HK-2 (cell line): ENCODE measurements at regions not wholly inside any gene's neighbourhood (a gene's known extent, or its start where the extent isn't known, plus 50 kb on each side); places are given as distances from the start of the nearest gene placed in this dataset.
"Not testable (repeated sequence)": the region's sequence is repeated elsewhere in the genome, so short reads cannot be mapped to it uniquely, and the experiment has no call there.

Experiments
- DNase-seq: peaks from one replicate; pipeline ENCODE4 v3.0.0-alpha.2; 2018; ENCODE audit not compliant: unreplicated experiment

GRCh38 chr4:38334791-38335190, 329.2 kb upstream of the KLF3 start:
- DNase-seq, result no peak

GRCh38 chr4:38338939-38339338, 325.1 kb upstream of the KLF3 start:
- not testable (repeated sequence) for DNase-seq

DNA sequence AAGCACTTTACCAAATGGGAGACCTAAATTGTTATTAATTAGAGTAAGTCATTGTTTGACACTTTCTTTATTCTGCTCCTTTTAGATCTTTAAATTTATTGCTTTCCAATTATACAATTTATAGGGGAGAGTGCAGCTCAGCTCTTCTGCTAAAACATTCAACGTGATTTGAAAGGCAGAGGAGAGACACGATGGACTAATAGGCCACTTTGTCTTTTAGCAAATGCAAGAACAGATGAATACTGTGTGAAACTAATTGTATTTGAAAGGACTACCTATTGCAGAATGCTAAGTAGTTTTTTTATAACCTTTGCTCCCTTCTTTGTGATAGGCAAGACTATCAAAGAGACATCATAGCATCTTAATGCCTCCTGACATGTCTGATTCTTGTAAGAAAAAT, 320.4 kb upstream of the KLF3 start:
- DNase-seq, result no peak

- no peak for DNase-seq
Measured at GRCh38 chr4:38344929-38345328, 319.1 kb upstream of the KLF3 start.

DNA sequence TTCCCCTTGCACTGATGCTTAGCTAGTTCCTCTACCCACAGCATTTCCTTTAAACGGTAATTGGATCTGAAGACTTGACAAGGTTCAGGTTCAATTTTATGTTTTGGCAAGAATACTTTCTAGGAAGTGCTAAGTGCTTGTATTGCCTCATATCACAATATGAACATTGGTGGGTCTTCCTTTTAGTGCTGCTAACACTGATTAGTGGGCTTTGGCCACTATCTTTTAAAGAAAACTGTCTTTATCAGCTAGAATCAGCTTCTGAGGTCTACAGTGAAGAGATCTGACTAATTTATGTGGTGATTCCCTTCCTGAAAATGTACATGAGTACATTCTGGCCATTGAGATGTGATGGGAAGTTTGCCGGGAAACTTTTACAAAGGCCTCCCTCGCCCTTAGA, 316.7 kb upstream of the KLF3 start:
- DNase-seq, result no peak

DNA sequence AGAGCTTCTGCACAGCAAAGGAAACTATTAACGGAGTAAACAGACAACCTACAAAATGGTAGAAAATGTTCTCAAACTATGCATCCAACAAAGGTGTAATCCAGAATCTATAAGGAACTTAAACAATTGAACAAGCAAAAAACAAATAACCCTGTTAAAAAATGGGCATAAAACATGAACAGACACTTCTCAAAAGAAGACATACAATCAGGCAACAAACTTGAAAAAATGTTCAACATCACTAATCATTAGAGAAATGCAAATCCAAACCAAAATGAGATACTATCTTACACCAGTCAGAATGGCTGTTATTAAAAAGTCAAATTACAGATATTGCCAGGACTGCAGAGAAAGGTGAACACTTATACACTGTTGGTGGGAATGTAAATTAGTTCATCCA, 309.6 kb upstream of the KLF3 start:
- no peak for DNase-seq

- no peak for DNase-seq
Measured at GRCh38 chr4:38354872-38355271, 309.1 kb upstream of the KLF3 start.

- DNase-seq, result no peak
Measured at GRCh38 chr4:38356686-38357085, 307.3 kb upstream of the KLF3 start.

- DNase-seq, result no peak
Measured at GRCh38 chr4:38357546-38357945, 306.5 kb upstream of the KLF3 start.

DNA sequence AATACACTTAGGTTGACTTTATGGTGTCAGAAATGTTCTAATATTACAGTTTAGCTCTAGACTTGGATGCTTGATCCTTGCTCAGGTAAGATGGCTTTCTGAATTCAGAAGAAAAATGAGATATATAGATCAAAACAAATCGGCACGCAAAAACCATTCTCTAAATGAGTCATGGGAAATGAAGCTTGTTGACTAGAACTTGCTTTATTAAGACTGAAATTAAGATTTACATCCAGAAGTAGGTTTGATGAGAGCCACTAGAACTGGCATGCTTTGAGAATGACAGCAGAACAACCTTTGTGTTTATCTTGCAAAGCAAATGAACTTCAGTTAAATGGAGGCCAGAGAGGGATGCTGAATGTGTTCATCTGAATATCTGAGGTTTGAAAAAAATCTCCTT, 304.9 kb upstream of the KLF3 start:
- DNase-seq, result no peak

- DNase-seq, result no peak
Measured at GRCh38 chr4:38360201-38360600, 303.8 kb upstream of the KLF3 start.

DNA sequence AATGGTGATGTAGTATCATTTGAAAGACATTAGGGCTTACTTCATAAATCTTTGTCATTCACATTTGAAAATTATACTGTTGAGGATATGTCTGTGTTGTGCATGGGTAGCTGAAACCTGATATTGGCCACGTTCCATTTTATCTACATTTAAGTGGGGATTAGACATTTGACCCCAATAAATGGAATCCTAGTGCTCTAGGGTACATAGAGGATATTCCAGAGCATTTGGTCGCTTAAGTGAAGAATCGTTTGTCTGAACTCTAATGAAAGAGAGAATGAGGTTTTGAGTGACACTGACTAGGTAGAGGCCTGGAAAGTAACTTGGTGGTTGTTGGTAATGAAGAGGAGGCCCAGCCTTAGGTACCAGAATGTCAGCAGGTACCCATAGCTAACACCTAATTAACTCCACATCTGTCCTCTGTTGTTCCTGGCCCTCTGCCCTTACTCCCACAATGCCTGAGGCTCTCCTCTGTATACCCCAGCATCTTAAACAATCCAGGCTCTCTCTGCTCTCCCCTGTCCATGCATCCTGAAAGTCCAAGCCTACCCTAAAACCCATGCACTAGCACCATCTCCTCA, 299.5 kb upstream of the KLF3 start:
- DNase-seq, result no peak

DNA sequence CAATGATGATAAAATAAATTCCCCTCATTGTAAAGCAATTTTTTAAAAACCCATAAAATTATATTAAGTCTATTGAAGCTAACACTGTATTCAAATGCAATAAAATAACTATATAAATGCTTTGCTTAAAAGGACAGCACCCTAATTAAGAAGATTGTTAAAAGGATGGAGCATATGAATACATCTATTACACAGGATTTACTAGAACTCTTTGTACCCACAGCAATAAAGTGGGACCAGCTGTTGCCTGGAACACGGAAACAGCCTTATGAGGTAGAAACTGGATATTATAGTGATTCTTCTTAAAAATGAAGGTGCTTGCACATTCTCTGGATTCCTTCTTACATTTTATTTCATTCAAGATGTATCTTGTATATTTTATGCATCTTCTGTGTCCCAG, 298.7 kb upstream of the KLF3 start:
- no peak for DNase-seq

DNA sequence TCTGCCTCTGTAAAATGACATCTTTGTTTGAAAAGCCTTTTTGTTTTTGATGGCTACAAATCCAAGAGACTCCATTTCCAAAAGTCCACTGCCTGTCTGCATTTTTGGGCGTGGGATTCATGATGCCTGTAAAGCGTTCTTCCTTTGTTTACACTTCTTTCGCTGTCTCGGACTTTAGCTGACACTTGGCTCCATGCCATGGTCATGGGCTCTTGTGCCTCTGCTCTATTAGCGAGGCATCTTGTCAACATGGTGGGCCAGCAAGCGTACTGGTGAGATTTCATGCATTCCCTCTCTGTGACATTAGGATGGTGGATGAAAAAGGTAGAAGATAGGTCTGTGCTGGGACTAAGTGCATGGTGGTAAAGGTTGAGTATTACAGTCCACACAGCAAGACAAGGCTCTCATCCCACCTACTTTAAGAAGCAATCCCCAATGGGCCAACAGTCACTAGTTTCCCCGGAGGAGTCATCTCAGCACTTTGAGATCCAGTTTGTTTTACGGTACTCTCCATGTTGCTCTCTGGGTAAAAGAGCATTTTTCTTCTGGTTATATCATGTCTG, 298.2 kb upstream of the KLF3 start:
- no peak for DNase-seq

DNA sequence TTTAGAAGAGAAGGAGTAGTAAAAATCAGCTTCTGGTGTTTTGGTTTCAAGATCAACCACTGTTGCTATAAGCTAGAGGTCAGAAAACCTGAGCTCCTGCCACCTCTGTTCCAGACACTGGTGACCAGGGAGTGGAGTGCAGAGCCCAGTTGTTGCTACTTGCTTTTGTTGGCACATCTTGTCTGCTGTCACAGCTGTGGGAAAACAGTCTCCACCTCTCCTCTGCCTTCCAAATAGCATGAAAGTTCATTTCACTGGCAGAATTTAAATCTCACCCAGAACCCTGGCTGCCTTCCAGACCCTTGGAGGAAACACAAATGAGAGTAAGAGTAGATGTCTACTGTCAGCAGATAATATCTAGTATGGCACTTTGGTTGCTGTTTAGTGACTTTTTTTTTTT, 297.5 kb upstream of the KLF3 start:
- DNase-seq, result no peak

DNA sequence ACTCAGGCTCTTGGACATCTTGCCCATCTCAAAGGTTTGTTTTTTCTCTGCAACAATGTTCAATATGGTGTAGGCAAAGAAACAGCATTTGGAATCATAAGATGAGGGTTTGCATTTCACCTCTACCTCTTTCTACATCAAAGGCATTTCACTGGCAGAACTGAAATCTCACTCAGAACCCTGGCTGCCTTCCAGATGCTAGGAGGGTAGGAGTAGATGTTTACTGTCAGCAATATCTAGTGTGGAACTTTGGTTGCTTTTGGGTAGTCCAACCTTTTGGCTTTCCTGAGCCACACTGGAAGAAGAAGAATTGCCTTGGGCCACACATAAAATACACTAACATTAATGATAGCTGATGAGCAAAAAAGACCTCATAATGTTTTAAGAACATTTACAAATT, 297.0 kb upstream of the KLF3 start:
- DNase-seq, result no peak

DNA sequence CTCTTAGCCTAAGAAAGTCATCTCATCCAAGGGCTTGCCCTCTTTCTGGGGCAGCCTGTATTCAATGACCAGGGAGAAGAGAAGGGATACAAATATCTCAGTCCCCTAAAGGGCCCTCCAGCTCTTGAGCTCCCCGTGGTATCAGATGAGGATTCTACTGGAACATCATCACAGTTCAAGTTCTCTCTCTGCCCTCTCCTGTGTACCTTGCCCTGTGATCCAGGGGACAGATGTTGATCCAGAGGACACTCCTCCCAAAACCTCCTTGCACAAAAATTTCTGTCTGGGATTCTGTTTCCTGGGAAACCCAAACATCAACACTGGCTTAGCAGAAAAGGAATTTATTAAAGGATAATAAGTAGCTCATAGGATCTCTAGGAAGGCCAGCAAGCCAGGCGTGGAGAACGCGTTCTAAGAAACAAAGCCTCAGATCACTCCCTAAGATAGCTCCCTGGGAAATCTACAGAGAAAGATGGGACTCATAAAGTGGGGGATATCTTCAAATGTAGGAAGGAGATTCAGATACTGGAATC, 296.3 kb upstream of the KLF3 start:
- no peak for DNase-seq

DNA sequence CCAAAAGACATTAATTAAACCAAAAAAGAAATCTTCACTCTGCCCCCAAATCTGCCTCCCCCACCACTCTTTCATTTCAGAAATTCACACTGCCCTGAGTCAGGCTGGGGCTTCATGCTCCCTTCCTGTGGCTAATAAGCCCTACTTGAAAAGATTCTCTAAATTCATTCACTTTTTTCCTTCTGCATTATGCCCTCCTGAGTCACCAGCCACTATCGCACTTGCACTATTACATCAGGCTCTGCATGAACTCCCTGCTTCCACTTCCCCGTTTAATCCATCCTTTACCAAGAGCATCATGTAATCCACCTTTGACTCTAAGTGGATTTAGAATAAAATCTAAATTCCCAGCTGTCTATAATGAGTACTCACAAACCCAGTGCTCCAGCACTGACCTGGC, 295.4 kb upstream of the KLF3 start:
- DNase-seq, result peak; percentile 4

DNA sequence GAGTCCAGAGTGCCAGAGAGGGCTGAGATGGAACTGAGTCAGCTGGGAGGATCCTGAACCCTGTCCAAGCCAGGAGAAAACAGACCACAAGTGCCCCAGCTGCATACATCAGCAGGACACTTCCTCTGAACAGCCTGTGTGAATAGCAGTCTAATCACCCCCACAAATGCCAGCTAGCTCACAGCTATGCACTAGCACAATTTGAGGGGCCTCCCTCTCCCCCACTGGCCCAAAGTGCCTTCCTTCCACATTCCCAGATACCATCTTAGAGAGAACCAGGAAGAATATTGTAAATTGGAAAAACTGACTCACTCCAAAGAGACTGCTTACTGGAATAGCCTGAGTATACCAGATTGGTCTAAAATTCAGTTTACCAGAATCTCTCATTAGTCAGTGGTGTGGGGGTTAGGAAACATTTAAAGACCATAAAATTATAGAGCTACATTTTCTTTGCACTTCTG, 292.6 kb upstream of the KLF3 start:
- peak; percentile 8 for DNase-seq

DNA sequence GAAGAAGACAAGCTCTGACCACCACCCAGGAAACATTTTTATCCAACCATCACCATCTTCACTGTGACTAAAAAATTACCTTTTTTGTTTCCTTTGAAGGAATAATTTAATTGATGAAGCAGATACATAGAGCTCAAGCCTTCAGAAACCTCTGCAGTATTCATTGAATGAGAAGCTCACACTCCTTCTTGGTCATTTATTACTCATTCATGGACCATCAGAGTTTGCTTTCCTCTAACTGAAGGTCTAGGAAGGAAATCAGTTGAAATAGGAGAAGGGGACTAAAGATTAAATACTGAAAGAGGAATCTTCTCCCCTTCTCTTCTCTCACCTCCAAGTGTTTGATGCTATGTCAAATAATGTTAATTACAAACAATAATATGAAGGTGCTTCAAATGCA, 290.6 kb upstream of the KLF3 start:
- no peak for DNase-seq

DNA sequence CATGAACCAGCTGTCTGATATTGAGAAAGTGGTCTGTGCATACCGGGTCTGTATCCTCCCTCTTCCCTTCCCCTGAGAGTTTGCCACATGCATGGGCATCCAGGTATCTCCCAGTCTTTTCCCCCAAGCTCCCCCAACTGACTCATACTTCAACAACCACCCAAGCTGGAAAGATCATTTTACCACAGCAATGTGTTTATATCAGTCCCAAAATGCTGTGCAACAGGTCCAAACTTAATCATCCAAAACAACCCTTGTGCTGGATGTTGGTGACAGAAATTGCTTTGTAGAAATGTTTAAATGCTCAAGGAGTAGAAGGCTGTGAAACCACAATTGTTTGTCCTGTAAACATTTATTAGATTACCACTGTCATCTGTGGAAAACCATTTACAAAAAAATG, 286.8 kb upstream of the KLF3 start:
- no peak for DNase-seq

DNA sequence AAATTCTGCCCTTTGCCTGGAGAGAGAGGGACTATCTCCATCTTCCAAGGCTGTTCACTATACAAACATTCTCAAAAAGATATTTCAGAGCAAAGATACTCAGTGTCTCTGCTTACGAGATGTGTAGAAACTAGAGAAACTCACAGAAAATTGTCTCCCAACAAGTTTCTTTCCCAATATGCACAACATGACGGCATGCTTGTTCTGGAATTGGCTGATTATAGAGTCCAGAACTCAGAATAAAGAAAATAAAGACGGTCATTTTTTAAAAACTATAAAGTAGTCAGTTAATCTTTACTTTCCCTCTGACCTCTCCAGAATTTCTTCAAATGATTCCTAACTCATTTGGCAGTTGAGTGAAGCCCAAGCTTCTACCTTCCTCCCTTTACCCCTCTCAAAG, 285.5 kb upstream of the KLF3 start:
- no peak for DNase-seq

DNA sequence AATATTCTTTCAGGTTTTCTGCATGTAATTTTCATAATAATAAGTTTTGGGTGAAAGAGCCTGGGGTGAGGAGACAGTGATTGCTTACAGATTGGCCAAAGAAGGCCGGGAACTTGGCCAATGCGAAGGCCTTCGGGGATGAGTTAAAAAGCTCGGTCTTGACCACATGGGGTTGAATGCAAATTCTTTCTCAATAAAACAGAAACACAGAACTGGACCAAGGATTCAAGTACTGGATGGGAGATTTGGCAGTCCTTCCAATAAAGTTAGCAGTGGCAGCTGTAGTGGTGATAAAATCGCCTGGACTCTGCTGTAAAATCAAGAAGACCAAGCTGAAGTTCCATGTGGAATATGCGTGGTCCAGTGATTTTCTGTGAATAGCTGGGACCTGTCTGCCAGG, 282.2 kb upstream of the KLF3 start:
- no peak for DNase-seq

GRCh38 chr4:38382520-38382919, 281.5 kb upstream of the KLF3 start:
- no peak for DNase-seq
